Common myeloid progenitor, CD34-positive (primary cell): ENCODE measurements at regions not wholly inside any gene's neighbourhood (a gene's known extent, or its start where the extent isn't known, plus 50 kb on each side); places are given as distances from the start of the nearest gene placed in this dataset.

ENCODE experiments used
- CTCF ChIA-PET: fragments of 350-600 bp; sonication (Branson Sonifier 250); formaldehyde crosslinking; loops from one replicate; lab custom pipeline; 2021; ENCODE audit warnings: antibody characterized with exemption; lab: Charles Lee
- POLR2A ChIA-PET: fragments of 350-600 bp; sonication (Branson Sonifier 250); formaldehyde crosslinking; loops from one replicate; lab custom pipeline; 2021; ENCODE audit warnings: antibody characterized with exemption; lab: Charles Lee
- DNase-seq, 3 donors: peaks; one replicate each; pipeline versions ENCODE4 v3.0.0 to v3.0.0-alpha.2; 2013
- H3K27ac ChIP-seq, 2 experiments: 1 replicate in 1 of 2; 2 replicates in 1 of 2; pipeline ENCODE4 v1.7.0; 2013; ENCODE audit warnings: inconsistent platforms in 2 of 2, low read length in 2 of 2, mild to moderate bottlenecking in 2 of 2, low read depth in 1 of 2, moderate library complexity in 1 of 2; ENCODE audit not compliant: severe bottlenecking in 2 of 2, insufficient read depth in 1 of 2, poor library complexity in 1 of 2
- H3K27me3 ChIP-seq, 5 experiments: replicated peaks in 2 of 5; 1 replicate in 3 of 5; 2 replicates in 2 of 5; pipeline versions ENCODE4 v1.6.1 to v1.7.0; 2013; ENCODE audit warnings: low read length in 4 of 5, mild to moderate bottlenecking in 2 of 5, moderate library complexity in 2 of 5, inconsistent platforms in 1 of 5; ENCODE audit not compliant: insufficient read depth in 5 of 5, control insufficient read depth in 4 of 5
- H3K36me3 ChIP-seq, 4 experiments: 1 replicate in 2 of 4; 2 replicates in 2 of 4; pipeline versions ENCODE4 v1.6.1 to v1.7.0; 2013; ENCODE audit warnings: low read length in 3 of 4, control low read depth in 1 of 4, mild to moderate bottlenecking in 1 of 4; ENCODE audit not compliant: control insufficient read depth in 4 of 4, insufficient read depth in 4 of 4
- H3K4me1 ChIP-seq, 4 experiments: 1 replicate in 3 of 4; 2 replicates in 1 of 4; pipeline versions ENCODE4 v1.6.1 to v1.7.1; 2013; ENCODE audit warnings: low read length in 3 of 4, mild to moderate bottlenecking in 3 of 4, control low read depth in 1 of 4, inconsistent platforms in 1 of 4, moderate library complexity in 1 of 4; ENCODE audit not compliant: control insufficient read depth in 4 of 4, insufficient read depth in 4 of 4; ENCODE audit errors: control extremely low read depth in 1 of 4
- H3K4me3 ChIP-seq, 7 experiments: 1 replicate in 4 of 7; 2 replicates in 3 of 7; pipeline versions ENCODE4 v1.5.1 to v1.7.0; 2013; ENCODE audit warnings: mild to moderate bottlenecking in 7 of 7, low read length in 6 of 7, moderate library complexity in 6 of 7, inconsistent platforms in 2 of 7, low read depth in 2 of 7, control low read depth in 1 of 7; ENCODE audit not compliant: insufficient read depth in 4 of 7, control insufficient read depth in 1 of 7; ENCODE audit errors: extremely low read depth in 1 of 7
- H3K9me3 ChIP-seq, 5 experiments: 1 replicate in 4 of 5; 2 replicates in 1 of 5; pipeline versions ENCODE4 v1.6.1 to v1.7.1; 2013; ENCODE audit warnings: low read length in 4 of 5, mild to moderate bottlenecking in 2 of 5, inconsistent platforms in 1 of 5, low read depth in 1 of 5, moderate library complexity in 1 of 5; ENCODE audit not compliant: control insufficient read depth in 4 of 5, insufficient read depth in 2 of 5; ENCODE audit errors: control extremely low read depth in 1 of 5
- WGBS: methylation state at CpG from one replicate; pipeline ENCODE4 v1.1.5; 2013; ENCODE audit not compliant: insufficient coverage; 5-methylcytosine and 5-hydroxymethylcytosine counted together

DNA sequence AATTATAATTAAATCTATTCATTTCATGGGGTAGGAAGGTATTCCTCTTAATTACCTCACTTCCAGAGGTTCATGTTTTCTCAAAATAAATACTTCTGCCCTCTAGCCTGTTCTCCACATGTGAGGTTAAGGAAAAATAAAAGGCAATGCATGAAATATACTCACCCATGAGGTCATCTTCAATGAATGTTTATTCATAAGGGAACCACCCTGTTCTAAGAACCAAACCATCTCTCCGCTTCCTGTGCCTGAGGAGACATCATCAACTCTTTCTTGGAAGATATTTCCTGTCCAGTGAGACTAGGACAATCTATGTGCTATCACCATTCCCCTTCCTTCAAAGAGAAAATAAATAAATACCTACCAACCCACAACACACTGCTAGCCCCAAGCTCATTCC is 513.7 kb upstream of the PLXNA2 start:
- 100% methylated on average over 1 of the region's 1 CpG for WGBS
- ChIA-PET CTCF (no interaction called here), POLR2A (no interaction called here)
- no peaks in the 10 kb centered on the region for H3K36me3 ChIP-seq
- H3K4me1 ChIP-seq = no peaks in the 10 kb centered on the region
- H3K27me3 ChIP-seq = peaks cover 0 to 2% (median 0%) of the 10 kb centered on the region in 5 experiments
- no peak overlapping the region for H3K4me3 ChIP-seq
- no peak overlapping the region for H3K27ac ChIP-seq
- no peak for DNase-seq
- no peaks in the 10 kb centered on the region for H3K9me3 ChIP-seq

DNA sequence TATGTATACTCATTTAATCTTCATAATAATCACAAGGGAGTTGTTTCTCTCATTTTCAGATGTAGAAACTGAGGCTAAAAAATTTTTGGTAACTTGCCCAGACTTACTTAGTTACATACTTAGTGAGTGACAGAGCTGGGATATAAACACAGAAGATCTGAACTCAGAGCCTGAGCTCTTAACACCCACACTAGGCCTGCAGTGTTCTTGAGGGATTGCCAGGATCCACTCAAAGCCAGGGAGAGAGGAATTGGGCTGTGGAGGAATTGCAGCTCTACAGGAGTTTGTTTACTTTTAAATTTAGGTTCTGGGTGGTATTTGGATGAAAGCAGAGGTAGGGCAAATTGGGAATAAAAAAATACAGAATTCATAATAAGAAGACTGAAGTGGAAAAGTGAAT is 515.1 kb upstream of the PLXNA2 start:
- no peaks in the 10 kb centered on the region for H3K4me1 ChIP-seq
- H3K36me3 ChIP-seq = no peaks in the 10 kb centered on the region
- ChIA-PET POLR2A (no interaction called here), CTCF (no interaction called here)
- no peaks in the 10 kb centered on the region for H3K9me3 ChIP-seq
- no peak for DNase-seq
- no peak overlapping the region for H3K4me3 ChIP-seq
- no peak overlapping the region for H3K27ac ChIP-seq
- H3K27me3 ChIP-seq = peaks cover 0 to 2% (median 0%) of the 10 kb centered on the region in 5 experiments

DNA sequence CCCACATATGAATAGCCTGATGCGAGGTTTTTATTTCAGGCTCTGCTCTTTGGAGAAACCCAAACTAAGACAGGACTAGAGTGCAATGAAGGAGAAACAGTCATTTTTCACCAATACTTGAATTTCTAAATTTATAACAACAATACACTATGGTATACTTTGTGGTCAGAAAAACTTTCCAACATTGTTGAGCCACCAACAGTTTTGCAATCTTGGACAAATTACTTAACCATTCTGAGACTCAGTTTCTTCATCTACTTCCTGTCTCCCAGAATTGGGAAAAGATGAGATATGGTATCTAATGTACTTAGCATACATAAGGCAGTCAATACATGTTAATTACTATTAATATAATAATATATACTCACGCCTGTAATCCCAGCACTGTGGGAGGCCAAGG is 519.8 kb upstream of the PLXNA2 start:
- H3K36me3 ChIP-seq = no peaks in the 10 kb centered on the region
- no peaks in the 10 kb centered on the region for H3K9me3 ChIP-seq
- H3K27me3 ChIP-seq = peaks cover 0 to 2% (median 0%) of the 10 kb centered on the region in 5 experiments
- no peak for DNase-seq
- POLR2A ChIA-PET = no interaction called here
- WGBS = no CpG with 5 or more reads among the region's 2 CpGs
- H3K4me3 ChIP-seq = no peak overlapping the region
- no peaks in the 10 kb centered on the region for H3K4me1 ChIP-seq
- H3K27ac ChIP-seq = no peak overlapping the region
- CTCF ChIA-PET = no interaction called here

DNA sequence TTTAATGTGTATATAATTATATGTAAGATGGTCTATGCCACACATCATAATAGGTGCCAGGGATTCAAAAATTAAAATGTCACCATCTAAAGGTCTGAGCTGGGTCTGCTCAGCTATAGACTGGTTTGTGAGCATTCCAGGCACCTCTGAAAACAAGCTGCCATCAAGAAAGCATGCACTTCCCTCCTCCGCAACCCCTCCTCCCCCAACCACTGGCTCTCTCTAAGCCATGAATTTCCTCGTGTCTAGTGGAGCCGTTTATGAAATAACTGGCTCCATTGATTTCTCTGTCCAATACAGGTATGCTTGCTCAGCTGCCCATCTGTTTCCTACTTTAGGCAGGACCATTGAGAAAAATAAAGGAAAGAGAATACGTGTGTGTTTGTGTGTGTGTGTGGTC is 522.6 kb upstream of the PLXNA2 start:
- no peak for DNase-seq
- no peak overlapping the region for H3K4me3 ChIP-seq
- ChIA-PET CTCF (no interaction called here), POLR2A (no interaction called here)
- H3K9me3 ChIP-seq = no peaks in the 10 kb centered on the region
- no peaks in the 10 kb centered on the region for H3K27me3 ChIP-seq
- no peak overlapping the region for H3K27ac ChIP-seq
- no peaks in the 10 kb centered on the region for H3K4me1 ChIP-seq
- H3K36me3 ChIP-seq = no peaks in the 10 kb centered on the region
- WGBS = 75% methylated on average over 3 of the region's 4 CpGs

DNA sequence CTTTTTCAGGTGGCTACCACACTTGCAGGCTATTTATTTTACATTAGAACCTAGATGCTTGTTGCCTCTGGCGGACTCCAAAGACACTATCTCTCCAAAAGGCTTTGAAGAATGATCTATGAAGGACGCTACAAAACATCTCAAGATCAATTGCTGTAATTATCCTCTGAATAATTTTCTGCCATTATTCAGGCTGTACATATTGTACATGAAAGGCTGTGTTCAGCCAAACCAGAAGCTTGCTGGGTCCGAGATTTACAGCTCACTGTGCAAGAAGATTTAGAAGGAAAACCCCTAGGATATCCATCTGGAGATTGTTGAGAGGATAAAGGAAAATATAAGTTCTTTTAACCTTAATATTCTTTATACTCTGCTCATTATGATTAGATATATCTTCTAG is 523.6 kb upstream of the PLXNA2 start:
- CTCF ChIA-PET = interaction anchor here (0.8 kb wide), 1 partner anchor 18 kb away, joined by 4 read pairs; no protein-coding TSS in a partner anchor
- POLR2A ChIA-PET = no interaction called here
- no peak for DNase-seq
- Histone ChIP-seq H3K4me1 (no peaks in the 10 kb centered on the region), H3K36me3 (no peaks in the 10 kb centered on the region), H3K4me3 (no peak overlapping the region), H3K27me3 (no peaks in the 10 kb centered on the region), H3K9me3 (no peaks in the 10 kb centered on the region), H3K27ac (no peak overlapping the region)
- 100% methylated on average over 1 of the region's 3 CpGs for WGBS

DNA sequence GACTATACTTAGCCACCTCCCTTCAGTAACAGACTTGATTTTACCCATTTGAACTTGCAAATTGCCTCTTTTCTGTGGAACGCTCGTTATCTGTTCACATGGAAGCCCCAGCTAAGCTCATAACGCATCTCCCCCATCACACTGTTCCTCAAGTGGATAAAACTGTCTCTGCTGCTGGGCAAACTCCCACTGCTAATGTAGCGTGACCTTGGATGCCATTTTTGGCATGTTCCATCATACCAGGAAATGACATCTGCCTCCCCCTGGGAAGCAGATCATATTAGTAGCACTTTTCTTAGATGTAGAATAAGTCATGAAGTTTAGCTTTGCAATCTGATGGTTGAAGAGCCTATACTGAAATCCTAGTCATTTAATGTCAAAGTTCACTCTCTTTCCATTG is 528.7 kb upstream of the PLXNA2 start:
- DNase-seq = no peak
- no peak overlapping the region for H3K27ac ChIP-seq
- WGBS = 83% methylated on average over 3 of the region's 4 CpGs

DNA sequence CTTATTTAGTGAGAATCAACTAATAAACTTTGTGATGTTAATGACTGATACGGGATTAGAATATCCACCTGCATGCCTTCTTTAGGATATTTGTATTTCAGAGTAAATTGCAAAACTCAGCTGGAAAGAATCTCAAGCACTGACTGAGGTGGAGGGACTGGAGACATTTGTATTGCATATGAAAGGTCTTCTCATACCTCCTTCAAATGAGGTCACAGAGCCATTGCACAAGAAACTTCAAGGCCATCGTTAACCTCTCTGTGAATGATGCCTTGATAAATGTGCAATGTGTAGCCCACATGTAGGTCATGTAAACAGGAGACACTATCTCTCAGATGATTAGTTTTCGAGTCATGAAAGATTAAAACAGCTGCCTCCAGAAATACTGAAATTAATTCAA is 531.7 kb upstream of the PLXNA2 start:
- no peak overlapping the region for H3K4me3 ChIP-seq
- ChIA-PET POLR2A (no interaction called here), CTCF (no interaction called here)
- no peaks in the 10 kb centered on the region for H3K4me1 ChIP-seq
- no peak for DNase-seq
- no peaks in the 10 kb centered on the region for H3K9me3 ChIP-seq
- no peaks in the 10 kb centered on the region for H3K36me3 ChIP-seq
- no peak overlapping the region for H3K27ac ChIP-seq
- WGBS = 100% methylated on average over 2 of the region's 3 CpGs
- no peaks in the 10 kb centered on the region for H3K27me3 ChIP-seq

More for the DNA sequence above, 528.7 kb upstream of the PLXNA2 start:
- Histone ChIP-seq H3K4me3 (no peak overlapping the region), H3K4me1 (no peaks in the 10 kb centered on the region), H3K27me3 (no peaks in the 10 kb centered on the region), H3K36me3 (no peaks in the 10 kb centered on the region), H3K9me3 (no peaks in the 10 kb centered on the region)
- ChIA-PET CTCF (no interaction called here), POLR2A (no interaction called here)
